Adipocyte (in vitro differentiated cells): ENCODE measurements at regions not wholly inside any gene's neighbourhood (a gene's known extent, or its start where the extent isn't known, plus 50 kb on each side); places are given as distances from the start of the nearest gene placed in this dataset.

Experiments used
- DNase-seq: peaks from one replicate; pipeline ENCODE4 v3.0.0-alpha.2; 2015; ENCODE audit warnings: low read depth
- H3K27me3 ChIP-seq: replicated peaks from 2 replicates; pipeline ENCODE4 v1.7.0; 2013; ENCODE audit warnings: mild to moderate bottlenecking, low read length, moderate library complexity; ENCODE audit not compliant: control insufficient read depth, insufficient read depth
- H3K36me3 ChIP-seq: 2 replicates; pipeline ENCODE4 v1.7.0; 2013; ENCODE audit warnings: low read length, mild to moderate bottlenecking, moderate library complexity; ENCODE audit not compliant: control insufficient read depth, insufficient read depth, severe bottlenecking
- H3K4me1 ChIP-seq: 2 replicates; pipeline ENCODE4 v1.7.0; 2013; ENCODE audit warnings: mild to moderate bottlenecking, low read length, moderate library complexity; ENCODE audit not compliant: control insufficient read depth, insufficient read depth
- H3K4me3 ChIP-seq: 2 replicates; pipeline ENCODE4 v1.7.0; 2013; ENCODE audit warnings: mild to moderate bottlenecking, low read length, moderate library complexity
- H3K9ac ChIP-seq: 2 replicates; pipeline ENCODE4 v1.7.0; 2013; ENCODE audit warnings: mild to moderate bottlenecking, low read length, moderate library complexity
- H3K9me3 ChIP-seq: 2 replicates; pipeline ENCODE4 v1.7.0; 2013; ENCODE audit warnings: mild to moderate bottlenecking, low read length, moderate library complexity; ENCODE audit not compliant: control insufficient read depth

GRCh38 chr5:116911074-116911473 lies 336.5 kb upstream of the SEMA6A start:
- no peaks in the 10 kb centered on the region for H3K4me1 ChIP-seq
- H3K4me3 ChIP-seq = no peak overlapping the region
- no peaks in the 10 kb centered on the region for H3K27me3 ChIP-seq
- no peaks in the 10 kb centered on the region for H3K36me3 ChIP-seq
- H3K9ac ChIP-seq = no peak overlapping the region
- H3K9me3 ChIP-seq = no peaks in the 10 kb centered on the region
- DNase-seq = no peak

- Histone ChIP-seq H3K4me3 (no peak overlapping the region), H3K36me3 (no peaks in the 10 kb centered on the region), H3K9me3 (no peaks in the 10 kb centered on the region), H3K27me3 (no peaks in the 10 kb centered on the region), H3K9ac (no peak overlapping the region), H3K4me1 (no peaks in the 10 kb centered on the region)
- DNase-seq = no peak
These were observed 333.9 kb upstream of the SEMA6A start for GRCh38 chr5:116908537-116908936.

DNA sequence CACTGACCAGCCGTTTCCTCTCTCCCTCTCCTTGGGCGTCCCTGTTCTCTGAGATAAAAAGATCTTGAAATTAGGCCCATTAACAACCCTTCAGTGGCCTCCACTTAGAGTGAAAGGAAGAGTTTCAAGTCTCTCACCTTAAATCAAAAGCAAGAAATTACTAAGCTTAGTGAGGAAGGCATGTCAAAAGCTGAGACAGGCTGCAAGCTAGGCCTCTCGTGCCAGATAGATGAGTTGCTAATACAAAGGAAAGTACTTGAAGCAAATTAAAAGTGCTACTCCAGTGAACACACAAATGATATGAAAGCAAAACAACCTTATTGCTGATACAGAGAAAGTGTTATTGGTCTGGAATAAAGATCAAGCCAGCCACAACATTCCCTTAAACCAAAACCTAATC lies 331.3 kb upstream of the SEMA6A start:
- no peaks in the 10 kb centered on the region for H3K36me3 ChIP-seq
- H3K4me1 ChIP-seq = no peaks in the 10 kb centered on the region
- no peak overlapping the region for H3K4me3 ChIP-seq
- H3K9me3 ChIP-seq = no peaks in the 10 kb centered on the region
- DNase-seq = no peak
- no peaks in the 10 kb centered on the region for H3K27me3 ChIP-seq
- H3K9ac ChIP-seq = no peak overlapping the region

DNA sequence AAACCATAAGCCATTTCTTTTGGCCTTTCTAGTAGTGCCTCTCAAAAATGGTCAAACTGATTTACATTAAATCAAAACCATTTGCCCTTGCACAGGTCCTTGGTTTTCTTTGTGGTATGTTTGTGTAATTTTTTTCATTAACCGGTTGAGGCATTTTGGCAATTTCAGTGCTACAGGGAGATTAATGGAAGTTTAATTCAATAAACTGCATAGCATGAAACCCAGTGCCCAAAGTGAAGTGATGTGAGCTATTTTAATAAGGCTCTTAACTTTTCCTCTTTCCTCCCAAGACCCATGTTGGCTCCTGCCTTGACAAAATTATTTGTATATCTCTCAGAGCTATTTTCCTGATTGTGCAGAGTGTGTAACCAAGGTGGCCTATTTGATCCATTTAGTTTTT lies 326.2 kb upstream of the SEMA6A start:
- no peak for DNase-seq
- Histone ChIP-seq H3K27me3 (no peaks in the 10 kb centered on the region), H3K9me3 (no peaks in the 10 kb centered on the region), H3K4me3 (no peak overlapping the region), H3K36me3 (no peaks in the 10 kb centered on the region), H3K9ac (no peak overlapping the region), H3K4me1 (no peaks in the 10 kb centered on the region)

GRCh38 chr5:116898917-116899316 lies 324.3 kb upstream of the SEMA6A start:
- Histone ChIP-seq H3K4me1 (no peaks in the 10 kb centered on the region), H3K4me3 (no peak overlapping the region), H3K27me3 (no peaks in the 10 kb centered on the region), H3K9ac (no peak overlapping the region), H3K36me3 (no peaks in the 10 kb centered on the region), H3K9me3 (no peaks in the 10 kb centered on the region)
- no peak for DNase-seq

GRCh38 chr5:116897291-116897690 lies 322.7 kb upstream of the SEMA6A start:
- H3K27me3 ChIP-seq = no peaks in the 10 kb centered on the region
- no peak for DNase-seq

GRCh38 chr5:116896001-116896400 lies 321.4 kb upstream of the SEMA6A start:
- Histone ChIP-seq H3K4me3 (no peak overlapping the region), H3K36me3 (no peaks in the 10 kb centered on the region), H3K27me3 (no peaks in the 10 kb centered on the region), H3K4me1 (no peaks in the 10 kb centered on the region), H3K9me3 (no peaks in the 10 kb centered on the region), H3K9ac (no peak overlapping the region)
- DNase-seq = no peak

More at GRCh38 chr5:116897291-116897690, 322.7 kb upstream of the SEMA6A start:
- Histone ChIP-seq H3K4me3 (no peak overlapping the region), H3K9me3 (no peaks in the 10 kb centered on the region), H3K9ac (no peak overlapping the region), H3K4me1 (no peaks in the 10 kb centered on the region), H3K36me3 (no peaks in the 10 kb centered on the region)

GRCh38 chr5:116892993-116893392 lies 318.4 kb upstream of the SEMA6A start:
- Histone ChIP-seq H3K9me3 (no peaks in the 10 kb centered on the region), H3K4me1 (no peaks in the 10 kb centered on the region), H3K27me3 (no peaks in the 10 kb centered on the region), H3K4me3 (no peak overlapping the region), H3K36me3 (no peaks in the 10 kb centered on the region), H3K9ac (no peak overlapping the region)
- no peak for DNase-seq

DNA sequence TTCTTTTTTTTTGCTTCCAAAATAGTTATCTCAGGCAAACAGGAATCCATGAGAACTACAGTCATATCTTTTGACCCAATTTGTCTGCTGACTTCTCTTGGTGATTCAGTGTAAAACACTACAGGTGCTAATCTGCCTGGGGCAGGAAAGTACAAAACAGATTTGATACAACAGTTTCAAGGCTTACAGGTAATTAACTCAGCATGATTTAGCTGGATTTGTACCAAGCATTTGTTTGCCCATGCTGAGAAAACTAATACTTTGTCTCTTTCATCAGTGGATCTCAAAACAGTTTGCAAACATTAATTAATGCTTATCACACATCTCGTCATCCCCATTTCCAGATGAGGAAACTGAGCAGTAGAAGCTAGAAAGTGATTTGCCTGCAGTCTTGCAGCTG lies 312.5 kb upstream of the SEMA6A start:
- DNase-seq = no peak
- no peaks in the 10 kb centered on the region for H3K9me3 ChIP-seq

GRCh38 chr5:116885825-116886224 lies 311.2 kb upstream of the SEMA6A start:
- H3K9me3 ChIP-seq = no peaks in the 10 kb centered on the region
- H3K4me1 ChIP-seq = no peaks in the 10 kb centered on the region
- H3K9ac ChIP-seq = no peak overlapping the region
- no peak overlapping the region for H3K4me3 ChIP-seq
- DNase-seq = no peak
- no peaks in the 10 kb centered on the region for H3K36me3 ChIP-seq
- H3K27me3 ChIP-seq = no peaks in the 10 kb centered on the region

More for the DNA sequence above, 312.5 kb upstream of the SEMA6A start:
- Histone ChIP-seq H3K36me3 (no peaks in the 10 kb centered on the region), H3K27me3 (no peaks in the 10 kb centered on the region), H3K9ac (no peak overlapping the region), H3K4me1 (no peaks in the 10 kb centered on the region), H3K4me3 (no peak overlapping the region)

DNA sequence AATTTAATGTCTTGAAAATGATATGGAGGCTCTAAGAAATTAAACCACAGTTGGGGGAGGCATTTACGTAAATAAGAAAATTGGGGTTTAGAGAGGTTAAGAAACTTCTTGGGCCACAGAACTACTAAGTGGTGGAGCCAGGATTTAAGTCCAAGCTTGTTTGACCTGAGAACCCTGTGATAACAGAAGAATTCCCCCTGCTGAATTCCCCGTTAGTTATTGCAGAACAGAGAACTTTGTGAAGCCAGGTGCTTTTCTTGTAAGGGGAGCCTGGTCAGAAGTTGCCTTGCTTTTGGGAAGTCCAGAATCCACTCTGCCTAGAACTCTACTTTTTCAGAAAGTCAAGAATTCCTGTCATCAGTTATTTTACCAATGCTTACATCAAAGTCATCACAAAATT lies 309.3 kb upstream of the SEMA6A start:
- Histone ChIP-seq H3K4me3 (no peak overlapping the region), H3K27me3 (no peaks in the 10 kb centered on the region)
- no peak for DNase-seq

GRCh38 chr5:116881921-116882531 lies 307.4 kb upstream of the SEMA6A start:
- H3K4me3 ChIP-seq = no peak overlapping the region
- no peaks in the 10 kb centered on the region for H3K9me3 ChIP-seq
- H3K36me3 ChIP-seq = no peaks in the 10 kb centered on the region
- DNase-seq = no peak
- H3K27me3 ChIP-seq = no peaks in the 10 kb centered on the region
- no peaks in the 10 kb centered on the region for H3K4me1 ChIP-seq
- no peak overlapping the region for H3K9ac ChIP-seq

More for the DNA sequence above, 309.3 kb upstream of the SEMA6A start:
- no peaks in the 10 kb centered on the region for H3K9me3 ChIP-seq
- H3K9ac ChIP-seq = no peak overlapping the region
- no peaks in the 10 kb centered on the region for H3K36me3 ChIP-seq
- no peaks in the 10 kb centered on the region for H3K4me1 ChIP-seq
